ENCODE measurements at regions not wholly inside any gene's neighbourhood (a gene's known extent, or its start where the extent isn't known, plus 50 kb on each side); places are given as distances from the start of the nearest gene placed in this dataset.

DNA sequence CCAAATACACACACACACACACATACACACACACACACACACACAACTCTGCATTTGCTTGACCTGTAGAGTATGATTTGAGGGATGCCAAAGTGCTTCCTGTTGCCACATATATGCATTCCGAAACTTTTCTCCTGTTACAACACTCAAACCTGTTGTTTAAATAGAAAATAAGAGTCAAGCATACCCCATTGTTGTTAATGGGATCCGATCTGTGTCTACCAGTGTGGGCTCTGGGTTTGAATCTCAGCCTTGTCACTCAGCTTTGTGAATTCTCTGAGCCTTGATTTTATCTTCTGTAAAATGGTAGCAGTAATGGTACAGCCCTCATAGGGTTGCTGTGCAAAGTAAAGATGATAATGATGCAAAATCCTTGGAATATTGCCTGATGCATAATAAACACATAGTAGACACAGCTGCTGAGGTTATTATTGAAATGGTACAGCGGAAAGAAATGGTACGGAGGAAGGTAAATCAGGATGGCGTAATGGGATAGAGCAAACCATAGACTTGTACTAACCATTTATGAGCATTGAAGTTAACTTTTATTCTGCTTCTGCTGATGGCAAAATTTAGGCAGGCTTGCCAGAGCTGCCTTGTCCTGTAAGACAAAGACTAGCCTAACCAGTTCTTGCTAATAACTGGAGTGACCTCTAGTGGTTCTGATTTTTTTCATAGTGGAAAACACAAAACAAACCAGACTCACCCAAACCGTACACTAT, 113.5 kb upstream of the PHACTR1 start:
- H3K4me3 Mint-ChIP-seq (ENCODE audit: low read depth, unreplicated experiment): no peak overlapping the region
- no peaks in the 10 kb centered on the region for H3K9me3 Mint-ChIP-seq (ENCODE audit: low read depth, unreplicated experiment)
- peaks cover 27% of the 10 kb centered on the region for H3K4me1 Mint-ChIP-seq (ENCODE audit: low read depth, unreplicated experiment)
- H3K36me3 Mint-ChIP-seq (ENCODE audit: insufficient read depth, unreplicated experiment): no peaks in the 10 kb centered on the region
- intact Hi-C loops (cut with micrococcal nuclease; ENCODE audit: unreplicated experiment): loop anchor here (1.0 to 2.0 kb wide), 3 partner anchors 206 to 310 kb away; no protein-coding TSS in a partner anchor
- H3K27me3 Mint-ChIP-seq (ENCODE audit: unreplicated experiment): no peaks in the 10 kb centered on the region
- CTCF ChIA-PET: interaction anchor here (0.5 to 1.3 kb wide), 4 partner anchors 9 to 313 kb away, joined by 3 to 8 read pairs (median 4); partner anchors contain the start of gene EDN1
- BruUV-seq (replicated peaks): no TSS peak
- no peak overlapping the region for H3K27ac Mint-ChIP-seq (ENCODE audit: unreplicated experiment)
- TF ChIP-seq, protein P1, sequence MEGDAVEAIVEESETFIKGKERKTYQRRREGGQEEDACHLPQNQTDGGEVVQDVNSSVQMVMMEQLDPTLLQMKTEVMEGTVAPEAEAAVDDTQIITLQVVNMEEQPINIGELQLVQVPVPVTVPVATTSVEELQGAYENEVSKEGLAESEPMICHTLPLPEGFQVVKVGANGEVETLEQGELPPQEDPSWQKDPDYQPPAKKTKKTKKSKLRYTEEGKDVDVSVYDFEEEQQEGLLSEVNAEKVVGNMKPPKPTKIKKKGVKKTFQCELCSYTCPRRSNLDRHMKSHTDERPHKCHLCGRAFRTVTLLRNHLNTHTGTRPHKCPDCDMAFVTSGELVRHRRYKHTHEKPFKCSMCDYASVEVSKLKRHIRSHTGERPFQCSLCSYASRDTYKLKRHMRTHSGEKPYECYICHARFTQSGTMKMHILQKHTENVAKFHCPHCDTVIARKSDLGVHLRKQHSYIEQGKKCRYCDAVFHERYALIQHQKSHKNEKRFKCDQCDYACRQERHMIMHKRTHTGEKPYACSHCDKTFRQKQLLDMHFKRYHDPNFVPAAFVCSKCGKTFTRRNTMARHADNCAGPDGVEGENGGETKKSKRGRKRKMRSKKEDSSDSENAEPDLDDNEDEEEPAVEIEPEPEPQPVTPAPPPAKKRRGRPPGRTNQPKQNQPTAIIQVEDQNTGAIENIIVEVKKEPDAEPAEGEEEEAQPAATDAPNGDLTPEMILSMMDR (IDR thresholded peaks at IDR 0.05; ENCODE audit: unreplicated experiment): peak; percentile 27
- DNase-seq: peak; percentile 16

DNA sequence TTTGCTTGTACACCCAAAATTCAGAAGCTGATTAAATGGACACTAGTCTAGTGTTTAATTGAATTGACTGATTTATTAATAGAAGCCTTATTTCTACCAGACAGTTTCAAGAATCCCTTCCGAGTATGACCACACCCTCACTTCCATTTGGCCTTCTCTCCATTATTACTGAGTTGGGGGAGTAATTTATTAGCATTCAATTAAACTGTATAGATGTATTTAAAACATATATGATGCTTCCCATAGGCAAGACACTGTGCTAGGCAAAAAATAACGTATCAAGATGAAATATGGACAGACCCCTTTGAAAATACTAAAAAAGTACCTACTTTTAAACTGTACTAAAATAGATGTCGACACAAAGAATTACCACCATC, 112.9 kb upstream of the PHACTR1 start:
- intact Hi-C loops (cut with micrococcal nuclease; ENCODE audit: unreplicated experiment): loop anchor here (1.0 to 2.0 kb wide), 4 partner anchors 207 to 457 kb away; no protein-coding TSS in a partner anchor
- CTCF ChIA-PET: interaction anchor here (0.6 to 1.3 kb wide), 3 partner anchors 8 to 314 kb away, joined by 4 to 8 read pairs (median 4); partner anchors contain the start of gene EDN1
- H3K4me1 Mint-ChIP-seq (ENCODE audit: low read depth, unreplicated experiment): peaks cover 27% of the 10 kb centered on the region
- TF ChIP-seq, protein P1 (IDR thresholded peaks at IDR 0.05; ENCODE audit: unreplicated experiment): no peak
- no peak for DNase-seq
- no peaks in the 10 kb centered on the region for H3K36me3 Mint-ChIP-seq (ENCODE audit: insufficient read depth, unreplicated experiment)
- no peak overlapping the region for H3K4me3 Mint-ChIP-seq (ENCODE audit: low read depth, unreplicated experiment)
- H3K9me3 Mint-ChIP-seq (ENCODE audit: low read depth, unreplicated experiment): no peaks in the 10 kb centered on the region
- BruUV-seq (replicated peaks): no TSS peak
- no peak overlapping the region for H3K27ac Mint-ChIP-seq (ENCODE audit: unreplicated experiment)
- H3K27me3 Mint-ChIP-seq (ENCODE audit: unreplicated experiment): no peaks in the 10 kb centered on the region

DNA sequence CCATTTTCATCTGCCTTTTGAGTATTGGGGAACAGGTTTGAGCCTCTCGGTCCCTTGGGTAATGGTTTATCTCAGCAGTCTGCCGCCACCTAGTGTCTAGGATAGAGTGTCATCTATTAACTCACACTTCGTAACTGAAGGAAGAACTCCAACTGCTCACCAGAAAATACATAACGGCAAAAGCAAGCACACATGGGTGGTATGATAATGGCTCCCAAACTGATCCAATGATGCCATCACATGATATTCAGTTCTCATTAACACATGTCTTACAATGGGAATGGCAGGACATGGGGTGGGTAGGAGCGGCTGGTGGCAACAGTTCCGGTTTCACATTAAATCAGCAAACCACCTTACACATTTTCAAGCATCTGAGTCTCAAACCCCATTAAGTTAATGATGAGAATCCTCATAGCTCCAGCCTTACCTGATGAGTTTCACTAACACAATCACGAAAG, 110.7 kb upstream of the PHACTR1 start:
- Mint-ChIP-seq H3K4me1 (ENCODE audit: low read depth, unreplicated experiment) (peaks cover 15% of the 10 kb centered on the region), H3K27ac (ENCODE audit: unreplicated experiment) (no peak overlapping the region), H3K9me3 (ENCODE audit: low read depth, unreplicated experiment) (no peaks in the 10 kb centered on the region), H3K27me3 (ENCODE audit: unreplicated experiment) (no peaks in the 10 kb centered on the region), H3K36me3 (ENCODE audit: insufficient read depth, unreplicated experiment) (no peaks in the 10 kb centered on the region), H3K4me3 (ENCODE audit: low read depth, unreplicated experiment) (no peak overlapping the region)
- peak; percentile 60 for DNase-seq
- TF ChIP-seq, protein P1 (IDR thresholded peaks at IDR 0.05; ENCODE audit: unreplicated experiment): peak; percentile 58
- CTCF ChIA-PET: no interaction called here
- BruUV-seq (replicated peaks): no TSS peak
- intact Hi-C loops (cut with micrococcal nuclease; ENCODE audit: unreplicated experiment): loop anchor here (2.0 kb wide), 1 partner anchor 459 kb away; no protein-coding TSS in a partner anchor

DNA sequence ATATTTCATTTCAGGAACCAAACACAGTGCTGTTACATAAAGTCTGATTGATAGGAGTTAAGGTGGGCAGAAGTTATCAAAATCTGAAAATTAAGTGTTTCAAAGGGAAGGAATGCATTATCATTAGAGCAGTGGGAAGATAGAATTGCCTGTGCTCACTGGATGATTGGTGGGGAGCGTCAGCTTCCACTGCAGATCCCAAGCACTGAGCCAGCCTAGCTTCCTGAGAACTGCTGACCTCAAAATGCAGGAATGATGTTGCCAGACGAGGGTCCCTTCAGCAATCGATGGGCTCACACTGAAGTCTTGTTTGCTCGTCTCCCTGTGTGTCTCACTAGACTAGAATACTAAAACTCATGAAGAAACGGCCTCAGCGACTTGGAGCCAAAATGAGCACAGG, 110.0 kb upstream of the PHACTR1 start:
- intact Hi-C loops (cut with micrococcal nuclease; ENCODE audit: unreplicated experiment): no loop called here
- Mint-ChIP-seq H3K4me3 (ENCODE audit: low read depth, unreplicated experiment) (no peak overlapping the region), H3K36me3 (ENCODE audit: insufficient read depth, unreplicated experiment) (no peaks in the 10 kb centered on the region), H3K9me3 (ENCODE audit: low read depth, unreplicated experiment) (no peaks in the 10 kb centered on the region), H3K4me1 (ENCODE audit: low read depth, unreplicated experiment) (peaks cover 13% of the 10 kb centered on the region), H3K27me3 (ENCODE audit: unreplicated experiment) (no peaks in the 10 kb centered on the region), H3K27ac (ENCODE audit: unreplicated experiment) (no peak overlapping the region)
- TF ChIP-seq, protein P1 (IDR thresholded peaks at IDR 0.05; ENCODE audit: unreplicated experiment): no peak
- no peak for DNase-seq
- CTCF ChIA-PET: no interaction called here
- no TSS peak for BruUV-seq (replicated peaks)

Measured in Calu3 (cell line).